ENCODE measurements at regions not wholly inside any gene's neighbourhood (a gene's known extent, or its start where the extent isn't known, plus 50 kb on each side); places are given as distances from the start of the nearest gene placed in this dataset.
"Not testable (repeated sequence)": the region's sequence is repeated elsewhere in the genome, so short reads cannot be mapped to it uniquely, and the experiment has no call there.

DNA sequence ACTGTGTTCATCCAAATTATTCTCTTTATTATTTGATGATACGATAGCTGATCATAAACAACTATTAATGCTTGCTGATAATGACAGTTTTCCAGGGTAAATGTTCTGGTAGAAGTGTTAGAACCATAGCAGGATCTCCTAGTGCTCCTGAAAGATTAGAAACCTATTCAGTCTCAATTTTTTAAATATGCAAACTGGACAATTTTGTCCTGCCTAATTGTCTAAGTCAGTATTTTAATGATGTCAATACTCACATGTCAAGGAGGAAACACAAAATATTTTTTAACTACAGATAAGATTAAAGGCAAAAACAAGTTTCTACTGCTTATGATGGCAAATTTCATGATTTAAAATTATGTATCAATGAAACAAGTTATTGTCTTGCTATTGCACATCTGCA is 233.9 kb downstream of the RFPL4B start:
- DNase-seq (ENCODE audit: low spot score), result no peak

DNA sequence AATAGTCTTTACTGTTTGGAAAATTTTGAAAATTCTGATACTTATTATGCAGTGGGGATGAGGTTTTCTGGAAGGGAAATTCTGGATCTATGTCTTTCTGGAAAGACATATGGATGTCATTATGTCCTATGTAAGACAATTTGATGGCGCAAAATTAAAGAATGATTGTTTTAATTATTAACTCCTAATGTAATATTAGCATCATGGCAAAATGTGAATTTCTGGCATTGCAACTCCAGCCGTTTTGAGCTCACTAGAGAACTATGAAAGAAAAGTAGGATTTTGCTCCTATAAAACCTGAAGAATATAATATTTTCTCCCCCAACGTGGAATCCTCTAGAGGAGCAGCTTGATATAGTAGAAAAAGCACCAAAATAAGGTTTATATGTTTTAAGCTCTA is 243.2 kb downstream of the RFPL4B start:
- no peak for DNase-seq (ENCODE audit: low spot score)

- DNase-seq (ENCODE audit: low spot score), result no peak
Observed at GRCh38 chr6:112591329-112591728, 244.2 kb downstream of the RFPL4B start.

DNA sequence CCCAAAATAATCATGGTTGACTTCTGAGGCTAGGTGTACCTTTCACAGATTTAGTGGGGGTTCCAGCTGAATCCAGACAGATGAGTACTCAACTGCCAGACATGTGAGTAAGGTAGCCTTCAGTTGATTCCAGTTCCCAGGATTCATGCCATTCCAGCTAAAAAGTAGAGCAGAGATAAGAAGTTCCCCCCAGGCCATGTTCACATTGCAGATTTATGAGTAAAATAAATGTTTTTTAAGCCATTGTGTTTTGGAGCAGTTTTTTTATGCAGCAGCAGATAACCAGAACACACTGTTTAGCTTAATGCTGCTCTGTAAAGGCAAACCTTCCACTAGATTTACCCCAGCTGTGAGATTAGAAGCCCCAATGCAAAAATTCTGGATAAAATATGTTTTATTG is 245.0 kb downstream of the RFPL4B start:
- no peak for DNase-seq (ENCODE audit: low spot score)

- DNase-seq (ENCODE audit: low spot score), result no peak
Observed at GRCh38 chr6:112594886-112595594, 247.9 kb downstream of the RFPL4B start.

- DNase-seq (ENCODE audit: low spot score), result no peak
Observed at GRCh38 chr6:112595841-112596240, 248.7 kb downstream of the RFPL4B start.

GRCh38 chr6:112597176-112597575 is 250.0 kb downstream of the RFPL4B start:
- DNase-seq (ENCODE audit: low spot score), result no peak

DNA sequence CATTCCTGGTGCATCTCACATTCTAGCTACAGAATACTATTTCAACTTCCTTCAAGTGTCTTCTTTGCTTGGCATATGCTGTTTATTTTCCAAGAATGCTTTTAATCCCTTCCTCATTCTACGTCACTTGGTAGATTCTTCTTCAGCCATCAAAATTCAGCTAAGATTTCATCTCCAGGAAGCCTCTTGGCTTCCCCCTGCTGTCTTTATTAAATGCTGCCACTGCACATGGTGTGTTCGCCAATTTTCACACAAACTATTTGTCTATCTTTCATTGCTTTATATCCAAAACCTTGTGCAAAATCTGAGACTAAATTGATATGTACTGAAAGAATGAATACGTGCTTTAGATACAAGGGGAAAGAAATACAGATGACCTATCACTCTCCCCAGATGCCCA is 253.0 kb downstream of the RFPL4B start:
- DNase-seq (ENCODE audit: low spot score), result no peak

DNA sequence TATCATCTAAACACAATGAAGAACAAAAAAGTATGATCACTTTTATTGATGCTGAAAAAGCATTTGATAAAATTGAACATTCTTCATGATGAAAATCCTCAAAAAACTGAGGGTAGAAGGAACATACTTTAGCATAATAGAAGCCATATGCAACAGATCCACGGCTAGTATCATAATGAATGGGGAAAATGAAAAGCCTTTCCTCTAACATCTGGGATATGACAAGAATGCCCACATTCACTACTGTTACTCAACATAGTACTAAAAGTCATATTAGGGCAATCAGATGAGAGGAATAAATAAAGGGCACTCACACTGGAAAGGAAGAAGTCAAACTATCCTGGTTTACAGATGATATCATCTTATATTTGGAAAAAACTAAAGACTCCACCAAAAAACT is 256.6 kb downstream of the RFPL4B start:
- no peak for DNase-seq (ENCODE audit: low spot score)

DNA sequence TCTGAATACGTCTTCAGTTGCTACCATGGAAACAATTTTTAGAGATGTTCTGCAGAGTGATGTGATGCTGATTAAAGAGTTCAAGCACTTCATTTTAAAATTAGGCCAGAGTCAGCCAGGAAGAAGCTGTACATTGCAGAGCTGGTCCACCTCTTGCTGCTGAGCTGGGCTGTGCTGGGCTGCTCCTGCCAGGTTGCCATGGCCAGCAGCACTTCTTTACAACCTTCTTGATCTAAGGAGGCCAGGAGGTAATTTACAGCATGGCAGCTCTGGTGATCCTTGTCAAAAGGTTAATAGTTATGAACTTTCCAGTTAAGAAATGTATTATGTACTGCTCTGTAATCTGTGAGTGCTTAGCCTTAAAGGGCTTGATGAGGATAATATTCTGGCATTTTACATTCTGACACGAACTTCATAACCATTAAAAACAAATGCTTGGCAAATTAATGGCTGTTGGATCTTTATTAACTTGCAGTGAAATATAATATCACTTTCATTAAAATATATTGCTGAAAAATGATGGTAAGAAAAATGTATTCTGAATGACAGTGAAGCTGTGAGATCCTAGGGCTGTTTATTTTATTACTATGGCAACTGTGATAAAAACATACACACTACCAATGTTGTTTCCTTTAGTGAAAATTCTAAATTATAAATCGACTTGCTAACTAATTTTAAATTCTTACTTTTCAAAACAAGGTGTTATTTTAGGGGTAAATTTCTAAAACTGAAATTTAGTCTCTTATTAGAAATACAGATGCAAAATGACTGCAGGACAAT is 259.7 kb downstream of the RFPL4B start:
- DNase-seq (ENCODE audit: low spot score), result no peak

GRCh38 chr6:112608925-112609324 is 261.8 kb downstream of the RFPL4B start:
- DNase-seq (ENCODE audit: low spot score), result not testable (repeated sequence)

DNA sequence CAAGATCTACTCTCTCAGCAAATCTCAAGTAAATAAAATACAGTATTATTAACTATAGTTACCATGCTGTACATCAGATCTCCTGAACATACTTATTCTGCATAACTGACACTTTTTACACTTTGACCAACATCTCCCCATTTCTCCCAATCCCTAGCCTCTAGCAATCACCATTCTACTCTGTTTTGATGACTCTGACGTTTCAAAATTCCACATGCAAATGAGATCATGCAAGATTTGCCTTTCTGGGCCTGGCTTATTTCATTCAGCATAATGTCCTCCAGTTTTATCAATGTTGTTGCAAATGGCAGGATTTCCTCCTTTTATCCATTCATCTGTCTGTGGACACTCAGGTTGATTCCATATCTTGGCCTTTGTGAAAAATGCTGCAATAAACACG is 266.3 kb downstream of the RFPL4B start:
- no peak for DNase-seq (ENCODE audit: low spot score)

GRCh38 chr6:112618849-112619248 is 271.7 kb downstream of the RFPL4B start:
- DNase-seq (ENCODE audit: low spot score), result no peak

DNA sequence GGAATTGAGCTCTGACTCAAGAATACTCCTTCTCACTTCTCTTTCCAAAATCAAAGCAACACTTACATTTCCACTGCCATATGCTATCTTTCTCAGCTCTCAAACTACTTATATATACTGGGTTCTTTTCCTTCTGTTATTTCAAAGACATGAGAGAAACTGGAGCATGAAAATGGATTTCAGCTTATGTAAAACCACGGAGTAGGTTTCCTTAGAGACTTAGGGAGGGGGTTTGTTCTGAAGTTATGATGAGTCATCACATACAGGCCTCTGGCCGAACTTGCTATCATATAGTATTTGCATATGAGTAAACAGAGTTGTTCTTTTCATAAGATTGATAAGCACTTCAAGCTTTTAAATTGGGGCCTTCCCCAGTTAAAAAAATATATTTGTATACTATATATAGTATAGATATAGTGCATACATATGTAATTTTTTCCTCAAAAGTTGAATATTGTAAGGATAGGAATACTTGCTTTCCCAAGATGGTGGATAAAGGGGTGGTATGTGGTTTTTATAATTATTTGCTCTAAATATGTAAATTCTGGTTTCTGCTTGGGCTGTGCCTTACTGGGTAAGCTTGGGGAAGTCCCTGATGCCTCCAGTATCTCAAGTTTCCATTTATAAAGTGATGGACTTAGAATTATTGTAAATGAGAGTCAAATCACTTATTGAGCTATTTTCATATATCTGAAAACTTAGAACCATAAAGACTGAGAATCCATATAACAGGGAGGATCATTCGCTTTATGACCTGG is 273.9 kb downstream of the RFPL4B start:
- DNase-seq (ENCODE audit: low spot score), result no peak

- DNase-seq (ENCODE audit: low spot score), result no peak
Observed at GRCh38 chr6:112622036-112622435, 274.9 kb downstream of the RFPL4B start.

DNA sequence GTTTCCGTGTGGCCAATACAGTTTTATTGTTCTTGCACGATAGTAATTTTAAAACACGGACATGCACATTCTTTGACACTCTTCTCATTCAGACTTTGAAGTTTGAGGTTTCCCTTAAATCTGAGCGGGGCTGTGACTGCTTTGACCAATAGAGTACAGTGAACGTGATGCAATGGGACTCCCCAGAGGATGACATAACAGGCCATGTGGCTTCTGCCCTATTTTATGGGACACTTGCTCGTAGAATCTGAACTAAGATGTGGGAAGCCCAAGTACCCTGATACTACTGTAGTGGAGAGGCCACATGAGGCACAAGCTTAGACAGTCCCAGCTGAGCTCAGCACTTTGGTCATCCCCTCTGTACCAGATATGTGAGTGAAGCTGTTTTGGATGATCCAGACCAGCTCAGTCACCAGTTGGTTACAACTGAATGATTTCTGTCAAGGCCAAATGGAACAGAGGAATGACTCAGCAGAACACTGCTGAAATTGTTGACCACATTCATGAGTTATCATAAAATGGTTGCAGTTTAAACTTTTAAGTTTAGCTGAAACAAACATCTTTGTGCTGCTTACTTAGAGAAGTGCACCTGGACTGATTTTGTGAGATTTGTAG is 279.4 kb downstream of the RFPL4B start:
- no peak for DNase-seq (ENCODE audit: low spot score)

GRCh38 chr6:112634376-112634775 is 287.2 kb downstream of the RFPL4B start:
- DNase-seq (ENCODE audit: low spot score), result peak; percentile 85

DNA sequence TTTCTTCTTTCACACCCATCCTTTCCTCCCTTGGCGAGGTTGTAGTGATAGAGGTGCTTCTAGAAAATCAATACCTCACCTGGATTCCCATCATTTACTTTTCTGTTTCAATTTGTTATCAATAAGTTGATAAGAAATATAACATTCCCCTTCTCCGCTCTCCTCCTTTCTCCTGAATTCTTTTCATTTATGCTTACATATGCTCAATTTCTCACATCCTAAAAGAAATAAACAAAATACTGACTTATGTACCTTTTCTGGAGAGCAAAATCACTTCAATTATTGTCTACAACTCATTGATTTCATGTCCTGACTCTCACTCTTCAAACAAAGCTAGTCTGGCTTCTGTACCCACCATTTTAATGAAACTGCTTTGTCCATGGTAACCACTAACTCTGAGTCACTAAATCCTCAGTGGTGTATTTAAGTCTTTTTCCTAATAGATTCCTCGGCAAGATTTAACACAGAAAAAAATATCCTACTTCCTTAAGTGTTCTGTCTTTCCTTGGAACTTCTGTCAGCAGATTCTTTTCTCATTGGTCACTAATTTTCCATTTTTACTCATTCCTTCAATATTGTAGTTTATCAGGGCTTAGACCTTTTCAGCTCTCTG is 289.6 kb downstream of the RFPL4B start:
- DNase-seq (ENCODE audit: low spot score), result no peak

DNA sequence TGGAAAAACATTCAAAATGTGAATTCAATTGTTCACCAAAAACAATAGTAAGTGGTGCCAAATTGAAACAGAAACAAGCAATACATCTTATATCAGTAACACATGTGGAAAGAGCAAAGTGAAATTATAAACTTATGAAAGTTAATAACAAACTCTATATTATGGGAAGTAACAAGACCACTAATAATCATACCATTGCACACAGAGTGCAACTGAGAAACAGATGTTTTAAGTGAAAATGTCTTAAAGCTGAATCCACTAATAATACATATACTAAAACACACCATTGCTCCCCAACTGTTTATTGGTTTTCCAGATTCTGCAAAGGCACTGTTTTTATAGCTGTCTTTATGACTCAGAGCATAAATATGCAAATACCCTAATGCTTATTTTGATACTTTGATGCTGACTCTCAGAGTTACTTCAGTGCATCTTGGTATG is 292.3 kb downstream of the RFPL4B start:
- peak; percentile 31 for DNase-seq (ENCODE audit: low spot score)

DNA sequence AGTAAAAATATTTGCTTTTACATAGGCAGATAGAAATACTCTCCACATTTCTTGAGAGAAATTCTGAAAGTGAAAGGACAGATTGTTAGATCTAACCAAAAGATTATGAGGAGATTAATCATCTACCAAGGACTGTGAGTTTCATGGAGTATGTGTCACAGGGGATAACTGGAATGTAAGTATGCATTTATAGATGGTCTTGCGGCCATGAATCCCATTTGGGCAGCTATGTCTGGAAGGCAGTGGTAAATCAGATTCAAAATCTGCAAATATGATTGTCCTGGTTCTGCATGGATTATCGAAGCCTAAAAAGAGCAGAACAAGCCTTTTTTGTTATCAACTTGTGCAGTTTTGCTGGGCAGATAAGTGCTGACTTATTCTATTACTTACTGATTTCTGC is 293.8 kb downstream of the RFPL4B start:
- DNase-seq (ENCODE audit: low spot score), result no peak

DNA sequence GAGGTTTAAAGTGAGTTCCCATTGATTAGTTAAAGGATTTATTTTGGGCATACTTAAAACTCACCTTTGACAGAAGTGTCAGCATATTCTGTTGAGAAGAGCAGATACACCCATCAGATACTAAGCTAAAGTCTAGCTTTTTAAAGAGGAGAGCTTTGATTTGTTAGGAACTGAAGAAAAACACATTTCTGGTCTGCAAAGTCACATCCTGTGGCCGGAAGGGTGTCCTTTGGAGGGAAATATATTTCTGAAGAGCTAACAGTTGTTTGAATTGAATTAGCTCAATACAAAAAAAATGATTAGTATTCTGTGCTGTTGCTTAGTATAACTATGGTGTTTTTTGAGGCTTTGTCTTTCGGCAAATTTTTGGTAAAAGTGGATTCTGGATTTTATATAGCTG is 302.7 kb downstream of the RFPL4B start:
- DNase-seq (ENCODE audit: low spot score), result peak; percentile 50

GRCh38 chr6:112651239-112651638 is 304.1 kb downstream of the RFPL4B start:
- DNase-seq (ENCODE audit: low spot score), result no peak
